ENCODE measurements at regions not wholly inside any gene's neighbourhood (a gene's known extent, or its start where the extent isn't known, plus 50 kb on each side); places are given as distances from the start of the nearest gene placed in this dataset.
A peak's percentile ranks its signal among the peaks of the same experiment; 100 is the strongest.
"Not testable (repeated sequence)": the region's sequence is repeated elsewhere in the genome, so short reads cannot be mapped to it uniquely, and the experiment has no call there.

GRCh38 chr6:128601060-128601459, 80.7 kb upstream of the PTPRK start:
- FAIRE-seq: no peak
- no peak for DNase-seq (ENCODE audit: insufficient read length, low spot score)

GRCh38 chr6:128600397-128600951, 80.1 kb upstream of the PTPRK start:
- FAIRE-seq (peak; percentile 91), DNase-seq (ENCODE audit: insufficient read length, low spot score) (no peak)

GRCh38 chr6:128599036-128599435, 78.6 kb upstream of the PTPRK start:
- DNase-seq (ENCODE audit: insufficient read length, low spot score) (no peak), FAIRE-seq (no peak)

GRCh38 chr6:128598571-128598970, 78.2 kb upstream of the PTPRK start:
- FAIRE-seq: no peak

GRCh38 chr6:128597956-128598355, 77.6 kb upstream of the PTPRK start:
- no peak for DNase-seq (ENCODE audit: insufficient read length, low spot score)
- FAIRE-seq: peak; percentile 23

More at GRCh38 chr6:128598571-128598970, 78.2 kb upstream of the PTPRK start:
- DNase-seq (ENCODE audit: insufficient read length, low spot score): no peak

- DNase-seq (ENCODE audit: insufficient read length, low spot score): no peak
- no peak for FAIRE-seq
Measured at GRCh38 chr6:128597004-128597403, 76.6 kb upstream of the PTPRK start.

GRCh38 chr6:128595544-128595943, 75.1 kb upstream of the PTPRK start:
- FAIRE-seq (no peak), DNase-seq (ENCODE audit: insufficient read length, low spot score) (no peak)

GRCh38 chr6:128586095-128586494, 65.7 kb upstream of the PTPRK start:
- no peak for DNase-seq (ENCODE audit: insufficient read length, low spot score)
- FAIRE-seq: no peak

- FAIRE-seq: no peak
- no peak for DNase-seq (ENCODE audit: insufficient read length, low spot score)
Measured at GRCh38 chr6:128580224-128581110, 60.1 kb upstream of the PTPRK start.

GRCh38 chr6:128575254-128575653, 54.9 kb upstream of the PTPRK start:
- not testable (repeated sequence) for FAIRE-seq

GRCh38 chr6:128574402-128574801, 54.0 kb upstream of the PTPRK start:
- no peak for FAIRE-seq
- no peak for DNase-seq (ENCODE audit: insufficient read length, low spot score)

More at GRCh38 chr6:128575254-128575653, 54.9 kb upstream of the PTPRK start:
- DNase-seq (ENCODE audit: insufficient read length, low spot score): not testable (repeated sequence)

GRCh38 chr6:128573036-128573435, 52.6 kb upstream of the PTPRK start:
- DNase-seq (ENCODE audit: insufficient read length, low spot score): no peak
- no peak for FAIRE-seq

GRCh38 chr6:128572294-128572693, 51.9 kb upstream of the PTPRK start:
- DNase-seq (ENCODE audit: insufficient read length, low spot score): no peak
- peak; percentile 35 for FAIRE-seq

- FAIRE-seq (no peak), DNase-seq (ENCODE audit: insufficient read length, low spot score) (no peak)
Measured at GRCh38 chr6:128570680-128571063, 50.3 kb upstream of the PTPRK start.

- FAIRE-seq (no peak), DNase-seq (ENCODE audit: insufficient read length, low spot score) (no peak)
Measured at GRCh38 chr6:128569732-128570679, 49.6 kb upstream of the PTPRK start.

All from GM19239 (cell line).